Stimulated activated CD4-positive, alpha-beta T cell treated with anti-CD3 and anti-CD28 coated beads, Interleukin-4, amount 100 ng/mL, for 1 hour (primary cell): ENCODE measurements at regions not wholly inside any gene's neighbourhood (a gene's known extent, or its start where the extent isn't known, plus 50 kb on each side); places are given as distances from the start of the nearest gene placed in this dataset.

ENCODE experiments used
- DNase-seq: peaks from one replicate; pipeline ENCODE4 v3.0.0-alpha.2; 2020

- DNase-seq = no peak
These were observed 633.4 kb upstream of the EPHA7 start for GRCh38 chr6:94052749-94053148.

- DNase-seq = no peak
These were observed 631.2 kb upstream of the EPHA7 start for GRCh38 chr6:94050515-94050914.

GRCh38 chr6:94049001-94049400 is 629.6 kb upstream of the EPHA7 start:
- DNase-seq = no peak

DNA sequence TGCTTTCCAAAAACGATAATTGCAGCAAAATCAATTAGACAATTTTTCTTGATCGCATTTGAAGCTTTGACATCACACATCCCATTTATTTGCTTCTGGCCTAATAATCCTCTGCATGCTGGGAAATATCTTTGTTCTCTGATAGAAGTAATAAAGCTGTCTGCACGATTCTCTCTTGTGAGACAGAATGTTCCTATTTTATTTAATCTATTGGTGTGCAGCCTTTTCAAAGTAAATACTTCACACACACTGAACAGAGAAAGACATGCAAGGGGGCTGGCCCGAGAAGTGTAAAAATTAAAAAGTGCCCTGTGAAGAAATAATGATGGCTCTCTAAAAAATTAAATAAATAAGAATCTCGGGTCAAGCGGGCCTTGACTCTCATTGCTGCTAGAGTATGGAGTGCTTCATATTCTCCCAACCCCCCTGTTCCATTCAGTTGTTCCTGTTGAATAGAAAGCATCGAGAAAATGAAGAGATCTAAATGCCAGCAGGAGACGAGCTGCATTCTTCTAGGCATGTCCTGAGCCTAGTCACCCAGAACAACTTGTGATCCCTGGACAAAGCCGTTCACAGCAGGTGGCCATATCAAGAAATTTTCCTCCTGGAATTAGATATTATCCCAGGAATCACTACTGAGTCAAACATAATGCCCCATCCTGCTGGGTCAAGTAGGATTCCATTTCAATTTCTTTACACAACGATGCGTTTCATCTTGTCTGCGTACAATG is 625.9 kb upstream of the EPHA7 start:
- DNase-seq = no peak

- no peak for DNase-seq
These were observed 622.8 kb upstream of the EPHA7 start for GRCh38 chr6:94041945-94042709.

DNA sequence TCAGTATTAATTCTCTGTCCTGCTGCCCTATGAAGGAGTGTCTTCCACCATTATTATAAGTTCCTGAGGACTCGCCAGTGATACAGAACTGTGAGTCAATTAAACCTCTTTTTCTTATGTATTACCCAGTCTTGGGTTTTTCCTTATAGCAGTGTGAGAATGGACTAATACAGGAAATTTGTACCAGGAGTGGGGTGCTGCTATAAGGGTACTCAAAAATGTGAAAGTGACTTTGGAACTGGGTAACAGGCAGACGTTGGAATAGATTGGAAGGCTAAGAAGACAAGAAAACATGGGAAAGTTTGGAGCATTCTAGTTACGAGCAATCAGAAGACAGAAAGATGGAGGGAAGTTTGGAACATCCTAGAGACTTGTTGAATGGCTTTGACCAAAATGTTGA is 616.7 kb upstream of the EPHA7 start:
- no peak for DNase-seq

GRCh38 chr6:94027374-94027773 is 608.0 kb upstream of the EPHA7 start:
- DNase-seq = no peak

DNA sequence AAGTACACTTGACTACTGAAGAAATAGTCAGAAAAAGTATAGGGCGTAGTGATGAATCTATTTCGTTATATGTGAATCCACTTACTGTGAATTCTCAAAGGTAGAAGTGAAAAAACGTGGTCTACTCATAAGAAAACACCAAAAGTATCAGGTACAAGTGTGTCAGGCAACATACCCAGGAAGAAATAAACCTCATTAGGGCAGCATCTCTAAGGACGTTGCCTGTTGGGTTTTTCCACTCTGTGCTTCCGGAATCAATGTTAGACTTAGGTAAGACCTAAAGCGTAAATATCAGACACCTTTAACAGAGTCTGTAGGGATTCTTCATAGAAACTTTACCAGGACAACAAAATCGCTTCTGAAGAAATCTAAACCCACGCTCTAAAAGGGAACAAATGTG is 607.2 kb upstream of the EPHA7 start:
- DNase-seq = no peak

- DNase-seq = no peak
These were observed 586.5 kb upstream of the EPHA7 start for GRCh38 chr6:94005835-94006234.

DNA sequence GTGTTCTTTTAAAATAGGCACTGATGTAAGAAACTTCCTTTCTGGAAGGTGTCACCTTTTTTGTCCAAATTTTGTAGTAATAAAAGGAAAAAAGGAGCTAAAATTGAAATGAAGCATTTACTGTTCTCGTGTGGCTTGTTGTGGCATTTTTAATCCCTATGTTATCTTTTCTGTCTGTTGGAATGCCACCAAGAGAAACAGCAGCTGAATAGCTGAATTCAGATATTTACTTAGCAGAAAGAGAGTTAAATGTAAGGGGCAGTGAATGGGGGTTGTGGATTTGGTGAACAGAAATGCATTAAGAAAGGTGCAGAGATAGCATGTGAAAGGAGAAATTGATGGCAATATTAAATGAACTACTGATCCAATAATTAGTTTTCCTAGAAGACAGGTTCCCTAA is 573.6 kb upstream of the EPHA7 start:
- DNase-seq = no peak

GRCh38 chr6:93989630-93990029 is 570.3 kb upstream of the EPHA7 start:
- DNase-seq = no peak

- DNase-seq = no peak
These were observed 566.6 kb upstream of the EPHA7 start for GRCh38 chr6:93985953-93986352.

GRCh38 chr6:93975159-93975558 is 555.8 kb upstream of the EPHA7 start:
- DNase-seq = no peak

GRCh38 chr6:93974332-93974731 is 555.0 kb upstream of the EPHA7 start:
- DNase-seq = no peak

DNA sequence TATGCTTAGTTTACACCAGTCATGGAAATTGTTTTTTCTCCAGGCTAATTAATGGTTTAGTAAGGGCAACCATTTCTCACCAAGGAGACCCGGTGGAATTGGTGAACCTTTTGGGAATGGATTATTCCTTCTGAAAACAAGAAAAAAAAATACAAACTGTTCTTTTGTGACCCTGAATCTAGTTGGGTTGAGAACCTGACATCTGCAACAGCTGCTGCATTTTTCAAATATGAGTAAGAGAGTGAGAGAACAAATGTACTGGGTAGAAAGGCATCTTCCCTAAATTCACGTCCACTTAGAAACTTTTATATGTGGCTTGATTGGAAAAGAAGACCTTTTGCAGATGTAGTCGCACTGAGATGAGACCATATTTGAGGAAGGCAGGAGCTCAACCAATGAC is 553.4 kb upstream of the EPHA7 start:
- no peak for DNase-seq

GRCh38 chr6:93970684-93971083 is 551.3 kb upstream of the EPHA7 start:
- no peak for DNase-seq

DNA sequence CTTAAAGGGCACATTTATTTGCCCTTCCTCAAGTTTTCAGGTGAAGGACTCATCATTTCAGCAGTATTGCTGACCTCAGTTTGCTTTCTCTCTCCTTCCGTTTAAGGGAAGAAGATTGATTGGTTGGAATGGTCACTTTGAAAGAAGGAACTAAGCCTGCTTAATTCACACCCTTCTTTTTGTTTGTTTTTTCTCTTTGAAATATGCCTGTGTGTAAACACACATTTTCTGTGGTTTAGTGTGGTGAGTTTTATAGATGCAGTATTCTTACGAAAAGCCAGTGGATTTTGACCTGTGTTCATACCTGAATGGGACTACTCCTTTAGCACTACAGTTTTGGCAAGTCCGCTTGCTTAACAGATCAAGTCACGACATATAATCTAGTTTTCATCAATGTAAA is 548.8 kb upstream of the EPHA7 start:
- DNase-seq = no peak

DNA sequence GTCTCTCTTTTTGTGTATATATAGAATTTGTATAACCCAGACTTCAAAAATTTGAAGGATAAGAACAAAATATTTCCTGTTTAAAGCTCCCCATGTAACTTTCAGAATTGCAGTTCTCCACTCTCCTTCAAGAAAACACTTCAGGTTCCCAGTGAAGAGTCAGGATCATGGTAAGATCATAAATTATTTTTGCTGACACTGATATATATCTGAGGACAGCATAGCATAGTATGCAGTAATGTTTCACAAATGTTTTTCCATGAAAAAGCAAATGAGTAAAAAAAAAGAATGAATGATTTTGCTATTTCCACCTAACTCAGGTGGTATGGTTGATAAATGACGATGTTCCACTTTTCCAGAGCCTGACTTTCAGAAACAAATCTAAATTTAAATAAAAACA is 545.6 kb upstream of the EPHA7 start:
- no peak for DNase-seq

GRCh38 chr6:93964321-93964720 is 545.0 kb upstream of the EPHA7 start:
- DNase-seq = no peak

GRCh38 chr6:93962566-93962965 is 543.2 kb upstream of the EPHA7 start:
- DNase-seq = no peak

DNA sequence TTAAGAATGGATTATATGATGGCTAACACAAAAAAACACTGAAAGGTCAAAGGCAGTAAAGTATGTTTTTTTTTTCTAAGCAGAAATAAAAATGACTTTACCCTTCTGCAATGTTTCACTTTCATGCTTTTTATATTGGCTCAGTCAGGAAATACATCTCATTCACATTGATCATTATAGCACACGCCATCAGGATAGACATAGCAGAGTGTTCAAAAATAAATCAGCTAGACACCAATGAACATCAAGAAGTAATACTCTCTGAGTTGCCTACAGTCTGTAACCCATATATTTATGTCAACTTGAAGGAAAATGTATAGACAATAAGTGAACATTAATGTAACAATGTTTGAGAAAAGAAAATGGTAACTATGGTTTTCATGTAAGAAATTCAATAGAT is 535.2 kb upstream of the EPHA7 start:
- DNase-seq = no peak

GRCh38 chr6:93943661-93944060 is 524.3 kb upstream of the EPHA7 start:
- no peak for DNase-seq

GRCh38 chr6:93940381-93940780 is 521.0 kb upstream of the EPHA7 start:
- DNase-seq = no peak

- DNase-seq = no peak
These were observed 512.8 kb upstream of the EPHA7 start for GRCh38 chr6:93932175-93932574.

DNA sequence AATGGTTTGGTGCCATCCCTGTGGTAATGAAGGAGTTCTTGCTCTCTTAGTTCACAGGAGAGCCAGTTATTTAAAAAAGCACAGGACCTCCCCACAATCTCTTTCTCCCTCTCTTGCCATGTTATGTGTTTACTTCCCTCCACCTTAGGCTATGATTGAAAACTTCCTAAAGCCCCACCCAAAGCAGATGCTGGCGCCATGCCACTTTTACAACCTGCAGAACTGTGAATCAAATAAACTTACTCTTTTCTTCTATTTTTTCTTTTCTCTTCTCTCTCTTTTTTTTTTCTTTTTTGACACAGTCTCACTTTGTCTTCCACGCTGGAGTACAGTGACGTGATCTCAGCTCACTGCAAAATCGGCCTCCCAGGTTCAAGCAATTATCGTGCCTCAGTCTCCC is 508.4 kb upstream of the EPHA7 start:
- DNase-seq = no peak
